ENCODE measurements at regions not wholly inside any gene's neighbourhood (a gene's known extent, or its start where the extent isn't known, plus 50 kb on each side); places are given as distances from the start of the nearest gene placed in this dataset.

GRCh38 chr13:97736436-97736835 lies 217.0 kb upstream of the IPO5 start:
- TF ChIP-seq, protein P1, sequence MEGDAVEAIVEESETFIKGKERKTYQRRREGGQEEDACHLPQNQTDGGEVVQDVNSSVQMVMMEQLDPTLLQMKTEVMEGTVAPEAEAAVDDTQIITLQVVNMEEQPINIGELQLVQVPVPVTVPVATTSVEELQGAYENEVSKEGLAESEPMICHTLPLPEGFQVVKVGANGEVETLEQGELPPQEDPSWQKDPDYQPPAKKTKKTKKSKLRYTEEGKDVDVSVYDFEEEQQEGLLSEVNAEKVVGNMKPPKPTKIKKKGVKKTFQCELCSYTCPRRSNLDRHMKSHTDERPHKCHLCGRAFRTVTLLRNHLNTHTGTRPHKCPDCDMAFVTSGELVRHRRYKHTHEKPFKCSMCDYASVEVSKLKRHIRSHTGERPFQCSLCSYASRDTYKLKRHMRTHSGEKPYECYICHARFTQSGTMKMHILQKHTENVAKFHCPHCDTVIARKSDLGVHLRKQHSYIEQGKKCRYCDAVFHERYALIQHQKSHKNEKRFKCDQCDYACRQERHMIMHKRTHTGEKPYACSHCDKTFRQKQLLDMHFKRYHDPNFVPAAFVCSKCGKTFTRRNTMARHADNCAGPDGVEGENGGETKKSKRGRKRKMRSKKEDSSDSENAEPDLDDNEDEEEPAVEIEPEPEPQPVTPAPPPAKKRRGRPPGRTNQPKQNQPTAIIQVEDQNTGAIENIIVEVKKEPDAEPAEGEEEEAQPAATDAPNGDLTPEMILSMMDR (IDR thresholded peaks at IDR 0.05; ENCODE audit: control insufficient read depth, insufficient read depth, low read depth, low read length, missing control alignments): no peak
- DNase-seq (ENCODE audit: low read depth): no peak

DNA sequence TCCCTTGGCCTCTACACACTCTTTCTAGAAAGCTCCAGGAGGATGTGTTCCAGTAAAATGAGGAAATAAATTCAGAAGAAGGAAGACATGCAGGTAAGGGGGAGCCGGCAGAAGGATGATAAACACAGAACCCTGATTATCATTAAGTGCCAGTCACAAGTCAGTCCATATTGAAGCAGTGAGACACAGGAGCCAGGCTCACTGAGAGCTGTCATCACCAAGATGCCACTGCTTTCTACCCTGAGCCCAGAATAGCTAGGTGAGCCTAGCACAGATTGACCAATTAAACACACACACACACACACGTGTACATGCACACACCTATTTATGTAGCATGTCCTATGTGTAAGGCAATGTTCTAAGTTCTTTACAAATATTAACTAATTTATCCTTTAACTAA lies 211.4 kb upstream of the IPO5 start:
- TF ChIP-seq, protein P1 (IDR thresholded peaks at IDR 0.05; ENCODE audit: control insufficient read depth, insufficient read depth, low read depth, low read length, missing control alignments): no peak
- H3K4me3 ChIP-seq (ENCODE audit: control insufficient read depth, low read depth, low read length): no peak overlapping the region
- DNase-seq (ENCODE audit: low read depth): no peak

More at GRCh38 chr13:97736436-97736835, 217.0 kb upstream of the IPO5 start:
- H3K4me3 ChIP-seq (ENCODE audit: control insufficient read depth, low read depth, low read length): no peak overlapping the region

GRCh38 chr13:97743938-97744337 lies 209.5 kb upstream of the IPO5 start:
- DNase-seq (ENCODE audit: low read depth): peak; percentile 1
- TF ChIP-seq, protein P1 (IDR thresholded peaks at IDR 0.05; ENCODE audit: control insufficient read depth, insufficient read depth, low read depth, low read length, missing control alignments): no peak
- H3K4me3 ChIP-seq (ENCODE audit: control insufficient read depth, low read depth, low read length): no peak overlapping the region

DNA sequence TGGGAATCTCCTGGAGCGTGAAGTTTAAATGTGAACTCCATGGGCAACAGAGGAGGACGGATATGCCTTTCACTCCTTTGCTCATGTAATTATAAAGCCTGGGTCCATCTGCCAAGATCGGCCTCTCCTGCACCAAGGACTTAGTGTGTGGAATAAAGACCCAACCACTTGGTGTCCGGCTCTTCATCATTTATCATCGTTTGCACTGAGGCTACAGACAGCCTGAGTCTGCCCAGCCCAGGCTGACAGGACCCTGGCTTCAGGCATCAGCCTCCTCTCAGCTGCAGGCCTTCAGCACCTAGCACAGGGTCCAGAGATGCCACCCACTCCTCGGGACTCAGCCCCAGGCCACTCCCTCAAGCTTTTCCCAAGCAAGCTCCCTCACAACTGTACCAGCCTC lies 206.8 kb upstream of the IPO5 start:
- no peak for DNase-seq (ENCODE audit: low read depth)
- TF ChIP-seq, protein P1 (IDR thresholded peaks at IDR 0.05; ENCODE audit: control insufficient read depth, insufficient read depth, low read depth, low read length, missing control alignments): no peak
- H3K4me3 ChIP-seq (ENCODE audit: control insufficient read depth, low read depth, low read length): no peak overlapping the region

DNA sequence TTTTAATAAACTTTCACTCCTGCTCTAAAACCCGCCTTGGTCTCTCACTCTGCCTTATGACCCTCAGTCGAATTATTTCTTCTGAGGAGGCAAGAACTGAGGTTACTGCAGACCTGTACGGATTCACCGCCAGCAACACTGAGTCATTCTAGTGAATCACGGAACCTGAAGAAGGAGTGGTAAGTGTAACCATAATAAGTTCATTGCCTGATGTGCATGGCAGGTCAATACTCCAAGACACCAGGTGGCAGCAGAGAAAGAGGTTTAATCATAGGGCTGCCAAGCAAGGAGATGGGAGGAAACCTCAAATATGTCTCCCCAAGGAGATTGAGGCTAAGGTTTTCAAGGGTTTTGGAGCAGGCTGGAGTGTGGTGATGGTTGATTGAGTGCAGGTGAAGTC lies 204.3 kb upstream of the IPO5 start:
- no peak for DNase-seq (ENCODE audit: low read depth)

GRCh38 chr13:97751477-97751876 lies 202.0 kb upstream of the IPO5 start:
- no peak overlapping the region for H3K4me3 ChIP-seq (ENCODE audit: control insufficient read depth, low read depth, low read length)
- DNase-seq (ENCODE audit: low read depth): no peak
- TF ChIP-seq, protein P1 (IDR thresholded peaks at IDR 0.05; ENCODE audit: control insufficient read depth, insufficient read depth, low read depth, low read length, missing control alignments): no peak

More for the DNA sequence above, 204.3 kb upstream of the IPO5 start:
- TF ChIP-seq, protein P1 (IDR thresholded peaks at IDR 0.05; ENCODE audit: control insufficient read depth, insufficient read depth, low read depth, low read length, missing control alignments): no peak
- no peak overlapping the region for H3K4me3 ChIP-seq (ENCODE audit: control insufficient read depth, low read depth, low read length)

Measured in AG09309 (cell line).